GM12873 (cell line): ENCODE measurements at regions not wholly inside any gene's neighbourhood (a gene's known extent, or its start where the extent isn't known, plus 50 kb on each side); places are given as distances from the start of the nearest gene placed in this dataset.

ENCODE experiments used
- TF ChIP-seq, protein P1 (sequence below): IDR thresholded peaks from 2 replicates; pipeline ENCODE4 v1.5.1; 2012; ENCODE audit warnings: low read depth, mild to moderate bottlenecking, moderate library complexity, low read length, control low read depth; ENCODE audit not compliant: insufficient read depth; ENCODE audit errors: missing control alignments

DNA sequence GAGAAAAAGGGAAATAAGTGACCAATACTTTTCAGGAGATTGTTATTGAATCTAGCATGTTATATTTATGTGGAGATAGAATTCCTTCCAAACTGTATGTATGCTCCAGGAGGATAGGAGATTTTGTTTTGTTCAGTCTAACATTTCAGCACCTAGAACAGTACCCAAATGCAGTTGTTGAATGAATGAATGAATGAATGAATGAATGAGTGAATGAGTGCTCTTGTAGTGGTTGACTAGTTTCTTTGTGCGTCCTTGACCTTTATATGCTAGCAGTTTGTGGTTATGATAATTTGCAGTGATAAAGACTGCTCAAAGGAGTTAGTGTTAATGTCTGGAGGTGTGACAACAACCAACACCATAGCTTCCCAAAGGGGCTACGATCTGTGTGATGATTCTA is 663.5 kb upstream of the GOT2 start:
- TF ChIP-seq, protein P1, sequence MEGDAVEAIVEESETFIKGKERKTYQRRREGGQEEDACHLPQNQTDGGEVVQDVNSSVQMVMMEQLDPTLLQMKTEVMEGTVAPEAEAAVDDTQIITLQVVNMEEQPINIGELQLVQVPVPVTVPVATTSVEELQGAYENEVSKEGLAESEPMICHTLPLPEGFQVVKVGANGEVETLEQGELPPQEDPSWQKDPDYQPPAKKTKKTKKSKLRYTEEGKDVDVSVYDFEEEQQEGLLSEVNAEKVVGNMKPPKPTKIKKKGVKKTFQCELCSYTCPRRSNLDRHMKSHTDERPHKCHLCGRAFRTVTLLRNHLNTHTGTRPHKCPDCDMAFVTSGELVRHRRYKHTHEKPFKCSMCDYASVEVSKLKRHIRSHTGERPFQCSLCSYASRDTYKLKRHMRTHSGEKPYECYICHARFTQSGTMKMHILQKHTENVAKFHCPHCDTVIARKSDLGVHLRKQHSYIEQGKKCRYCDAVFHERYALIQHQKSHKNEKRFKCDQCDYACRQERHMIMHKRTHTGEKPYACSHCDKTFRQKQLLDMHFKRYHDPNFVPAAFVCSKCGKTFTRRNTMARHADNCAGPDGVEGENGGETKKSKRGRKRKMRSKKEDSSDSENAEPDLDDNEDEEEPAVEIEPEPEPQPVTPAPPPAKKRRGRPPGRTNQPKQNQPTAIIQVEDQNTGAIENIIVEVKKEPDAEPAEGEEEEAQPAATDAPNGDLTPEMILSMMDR = no peak

- TF ChIP-seq, protein P1 = no peak
Observed at GRCh38 chr16:59394526-59394925, 660.4 kb upstream of the GOT2 start.

DNA sequence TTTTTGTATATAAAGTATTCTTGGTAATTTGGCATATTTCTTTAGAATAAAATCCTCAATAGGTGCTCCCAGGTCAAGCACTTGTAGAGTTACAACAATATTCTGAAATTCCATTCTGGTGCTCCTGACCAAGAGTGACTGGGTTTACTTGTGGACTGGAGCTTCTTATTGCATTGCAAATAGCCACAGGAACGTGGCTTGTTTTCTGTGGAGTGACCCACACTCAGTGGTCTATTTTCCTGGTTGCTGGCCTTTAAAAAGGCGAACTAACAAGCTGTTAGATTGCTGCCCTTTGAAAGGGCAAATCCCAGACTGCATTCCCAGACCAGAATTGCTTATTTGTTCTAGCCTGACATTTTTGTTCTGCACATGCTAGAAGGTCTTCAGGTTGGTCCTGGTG is 658.8 kb upstream of the GOT2 start:
- TF ChIP-seq, protein P1 = no peak

- TF ChIP-seq, protein P1 = no peak
Observed at GRCh38 chr16:59391617-59392364, 657.7 kb upstream of the GOT2 start.

- TF ChIP-seq, protein P1 = no peak
Observed at GRCh38 chr16:59385959-59386358, 651.8 kb upstream of the GOT2 start.

GRCh38 chr16:59385491-59385890 is 651.4 kb upstream of the GOT2 start:
- TF ChIP-seq, protein P1 = no peak

DNA sequence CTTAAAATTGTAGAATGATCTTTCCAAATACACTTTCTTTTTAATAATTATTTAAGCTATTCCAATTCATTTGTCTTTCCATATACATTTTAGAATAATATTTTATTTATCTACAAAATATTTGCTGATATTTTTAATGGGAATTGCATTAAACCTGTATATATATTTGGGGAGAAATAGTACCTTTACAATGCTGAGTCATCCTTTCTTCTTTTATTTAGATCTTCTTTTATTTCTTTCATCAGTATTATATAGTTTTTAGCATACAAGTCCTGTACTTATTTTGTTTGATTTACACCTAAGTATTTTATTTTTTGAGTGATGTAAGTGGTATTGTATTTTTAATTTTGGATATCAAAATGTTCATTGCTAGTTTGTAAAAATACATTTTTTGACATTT is 639.5 kb upstream of the GOT2 start:
- TF ChIP-seq, protein P1 = no peak
